CD4-positive, alpha-beta T cell treated with Interleukin-17A for 4 hours (primary cell): ENCODE measurements at regions not wholly inside any gene's neighbourhood (a gene's known extent, or its start where the extent isn't known, plus 50 kb on each side); places are given as distances from the start of the nearest gene placed in this dataset.
"Not testable (repeated sequence)": the region's sequence is repeated elsewhere in the genome, so short reads cannot be mapped to it uniquely, and the experiment has no call there.

Experiments
- DNase-seq: peaks from one replicate; pipeline ENCODE4 v3.0.0-alpha.2; 2020; ENCODE audit warnings: mixed read lengths

DNA sequence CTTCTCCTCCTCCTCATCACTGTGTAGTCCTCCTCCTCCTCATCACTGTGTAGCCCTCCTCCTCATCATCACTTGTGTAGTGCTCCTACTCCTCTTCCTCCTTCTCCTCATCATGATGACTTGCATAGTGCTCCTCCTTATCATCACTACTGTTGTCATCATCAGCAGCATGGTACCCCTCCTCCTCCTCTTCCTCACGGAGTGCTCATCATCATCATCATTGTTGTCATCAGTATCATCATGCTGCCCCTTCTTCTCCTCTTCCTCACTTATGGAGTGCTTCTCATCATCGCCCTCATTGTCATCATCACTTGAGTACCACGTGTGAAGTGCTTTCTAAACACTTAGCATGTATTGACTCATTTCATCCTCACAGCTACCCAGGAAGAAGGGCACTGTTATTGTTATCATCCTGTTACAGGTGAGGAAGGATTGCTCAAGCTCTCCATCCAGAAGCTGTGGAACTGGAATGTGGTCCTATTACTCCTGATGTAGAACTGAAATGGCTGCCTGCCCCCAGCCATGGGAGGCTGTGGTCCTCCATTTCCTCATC lies 122.8 kb upstream of the SHH start:
- no peak for DNase-seq

DNA sequence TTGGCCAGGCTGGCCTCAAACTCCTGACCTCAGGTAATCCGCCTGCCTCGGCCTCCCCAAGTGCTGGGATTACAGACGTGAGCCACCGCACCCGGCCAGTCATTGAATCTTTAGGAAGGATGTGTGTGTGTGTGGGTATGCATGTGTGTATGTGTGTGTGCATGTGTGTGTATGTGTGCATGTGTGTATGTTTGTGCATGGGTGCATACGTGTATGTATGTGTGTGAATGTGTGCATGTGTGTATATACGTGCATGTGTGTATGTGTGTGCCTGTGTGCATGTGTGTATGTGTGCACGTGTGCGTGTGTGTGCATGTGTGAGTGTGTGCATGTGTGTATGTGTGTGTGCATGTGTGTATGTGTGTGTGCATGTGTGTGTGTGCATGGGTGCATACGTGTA lies 120.1 kb upstream of the SHH start:
- DNase-seq, result not testable (repeated sequence)

DNA sequence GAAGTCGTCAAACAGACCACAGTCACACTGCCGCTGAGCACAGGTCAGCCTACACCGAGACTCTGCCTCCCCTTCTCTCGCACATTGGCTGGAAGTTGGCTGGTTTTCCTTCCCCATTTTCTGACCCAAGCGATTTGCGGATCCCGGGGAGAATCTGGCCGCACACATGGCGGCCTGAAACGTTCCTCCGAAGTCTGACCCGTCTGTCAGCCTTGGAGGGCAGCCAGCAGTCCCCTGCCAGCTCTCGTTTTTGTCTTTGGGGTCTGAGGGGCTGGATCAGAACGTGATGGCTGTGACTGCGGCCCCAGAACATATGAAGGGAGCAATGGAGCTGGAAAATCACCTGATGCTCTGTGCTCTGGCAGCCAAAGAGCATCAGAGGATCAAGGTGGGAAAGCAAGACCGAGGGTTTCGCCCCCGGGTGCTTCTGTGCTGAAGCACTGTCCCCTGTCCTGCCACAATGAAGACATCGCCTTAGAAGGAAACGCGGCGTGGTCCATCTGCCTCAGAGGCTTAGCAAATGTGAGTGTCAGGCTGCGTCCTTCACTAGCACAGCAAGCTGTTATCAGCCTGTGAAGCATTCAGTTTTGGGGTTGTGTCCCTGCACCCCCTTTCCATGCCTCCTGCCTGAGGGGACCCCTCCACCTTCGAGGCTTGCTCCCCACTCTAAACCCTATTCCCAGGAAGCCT lies 119.3 kb upstream of the SHH start:
- DNase-seq, result no peak

DNA sequence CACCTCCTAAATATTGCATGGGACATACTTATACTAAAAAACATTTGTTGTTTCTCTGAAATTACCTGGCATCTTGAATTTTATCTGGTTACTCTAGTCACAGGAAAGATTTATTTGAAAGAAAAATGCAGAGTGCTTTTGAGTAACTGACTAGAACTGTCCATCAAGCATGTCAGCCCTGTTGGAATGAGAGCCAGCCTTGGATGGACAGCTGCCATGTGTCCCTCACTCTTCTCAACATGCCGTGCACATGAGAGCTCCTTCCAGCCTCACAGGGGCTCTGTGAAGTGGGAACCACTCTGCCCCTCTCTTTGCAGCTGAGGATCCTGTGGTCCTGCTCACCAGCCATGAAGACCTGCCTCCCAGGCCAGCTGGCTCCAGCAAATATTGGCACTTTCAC lies 118.3 kb upstream of the SHH start:
- DNase-seq, result no peak

DNA sequence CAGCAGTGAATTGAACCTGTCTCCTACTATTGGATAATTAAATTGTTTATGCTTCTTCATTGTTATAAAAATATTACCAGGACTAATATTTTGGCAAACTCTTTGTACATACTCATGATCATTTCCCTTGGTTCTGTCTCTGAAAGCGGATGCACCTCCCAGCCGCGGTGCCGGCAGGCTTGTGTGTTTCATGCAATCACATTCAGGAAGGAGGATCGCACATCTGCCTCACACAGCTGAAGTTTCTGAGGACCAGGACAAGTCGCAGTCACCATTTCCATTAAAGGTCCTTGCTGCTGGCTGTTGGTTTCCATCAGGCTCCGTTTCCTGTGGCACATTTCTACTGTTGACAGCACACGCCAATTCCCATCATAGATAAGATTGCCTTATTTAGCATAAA lies 117.8 kb upstream of the SHH start:
- DNase-seq, result no peak

DNA sequence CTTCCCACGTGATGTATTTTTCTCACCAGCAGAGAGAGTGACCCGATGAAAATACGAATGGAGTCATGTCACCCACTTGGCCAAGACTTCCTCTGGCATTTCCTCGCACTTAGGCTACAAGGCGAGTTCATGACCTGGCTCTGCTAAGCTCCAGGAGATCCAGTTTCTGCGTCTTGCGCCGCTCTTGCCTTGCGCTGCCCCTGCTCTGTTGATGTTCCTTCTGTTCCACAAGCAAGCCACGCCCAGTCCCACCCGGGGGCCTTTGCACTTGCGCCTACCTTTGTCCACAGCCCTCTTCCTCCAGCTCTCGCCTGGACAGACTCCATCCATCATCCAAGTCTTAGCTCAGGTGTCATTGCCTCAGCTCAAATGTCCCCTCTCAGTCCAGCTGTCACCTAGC lies 116.3 kb upstream of the SHH start:
- DNase-seq, result no peak

DNA sequence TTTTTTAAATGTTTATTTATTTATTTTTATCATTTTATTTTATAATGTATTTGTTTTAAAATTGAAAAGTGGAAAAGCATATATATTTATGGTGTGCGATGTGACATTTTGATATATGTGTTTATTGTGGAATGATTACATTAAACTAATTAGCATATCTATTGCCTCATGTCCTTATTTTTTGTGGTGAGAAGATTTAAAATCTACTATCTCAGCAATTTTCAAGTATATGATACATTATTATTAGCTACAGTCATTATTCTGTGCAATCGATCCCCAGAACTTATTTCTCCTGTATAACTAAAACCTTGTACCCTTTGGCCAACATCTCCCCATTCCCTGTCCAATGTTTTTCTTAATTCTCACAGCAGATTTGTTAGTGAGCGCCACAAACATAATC lies 115.6 kb upstream of the SHH start:
- DNase-seq, result no peak

DNA sequence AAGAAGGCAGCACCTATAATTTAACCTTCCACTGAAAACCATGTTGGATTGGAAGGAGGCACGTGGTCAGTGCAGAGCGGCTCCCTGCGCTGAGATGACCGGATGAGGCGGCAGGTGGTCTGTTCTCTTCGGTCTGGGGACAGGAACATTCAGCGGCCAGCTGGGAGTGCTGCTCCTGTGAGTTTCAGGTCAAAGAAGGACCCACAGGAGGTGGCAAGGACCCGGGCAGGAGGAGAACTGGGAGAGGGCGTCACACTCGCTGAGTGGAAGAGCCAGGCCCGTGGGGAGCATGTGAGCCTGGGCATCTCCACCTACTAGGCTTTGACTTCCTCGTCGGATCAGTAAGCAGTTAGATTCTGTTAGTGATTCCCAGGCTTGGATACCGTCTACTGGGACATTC lies 113.4 kb upstream of the SHH start:
- DNase-seq, result no peak

DNA sequence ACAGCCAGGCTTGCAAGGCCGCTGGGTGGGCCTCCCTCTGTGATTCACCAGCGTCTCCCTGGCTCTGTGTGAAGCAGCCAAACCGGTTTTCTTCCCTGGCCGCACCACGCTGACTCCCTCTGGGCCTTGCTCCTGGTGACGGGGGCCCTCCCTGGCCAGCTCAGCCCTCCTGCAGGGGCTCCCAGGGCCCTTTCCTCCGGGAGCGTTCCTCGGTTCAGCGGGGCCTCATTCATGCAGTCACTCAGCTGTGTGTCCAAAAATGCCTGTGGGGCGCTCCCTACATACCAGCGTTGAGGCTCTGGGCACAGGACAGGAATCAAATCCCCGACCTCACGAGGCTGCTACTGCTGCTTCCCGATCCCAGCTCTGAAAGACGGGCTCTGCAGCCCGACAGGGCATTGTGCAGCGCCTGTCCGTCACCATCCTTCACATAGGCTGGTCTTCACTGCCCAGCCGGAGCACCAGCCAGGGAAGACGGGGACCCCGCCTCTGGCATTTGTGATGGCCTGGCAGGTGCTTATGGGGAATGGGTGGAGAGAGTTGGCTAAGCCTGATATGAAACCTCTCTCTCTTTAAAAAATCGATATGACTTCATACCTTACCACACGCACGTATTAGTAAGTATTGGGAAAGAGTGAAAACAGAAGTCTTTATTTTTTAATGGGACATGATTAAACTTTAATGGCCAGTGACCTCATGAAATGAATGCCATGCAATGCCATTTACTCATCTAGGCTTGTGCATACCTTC lies 110.0 kb upstream of the SHH start:
- no peak for DNase-seq

DNA sequence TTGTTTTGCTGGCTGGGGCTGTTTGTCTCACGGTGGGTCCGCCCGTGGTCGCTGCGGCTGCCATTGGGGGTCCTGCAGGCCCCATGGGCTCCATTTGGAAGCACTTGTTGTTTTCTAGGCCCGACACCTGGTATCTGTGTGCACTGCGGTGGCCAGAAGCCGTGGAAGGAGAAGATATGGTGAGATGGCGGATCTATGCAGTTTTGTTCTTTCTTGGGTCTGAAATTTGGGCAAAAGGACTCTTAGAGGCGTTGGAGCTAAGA lies 109.5 kb upstream of the SHH start:
- no peak for DNase-seq

DNA sequence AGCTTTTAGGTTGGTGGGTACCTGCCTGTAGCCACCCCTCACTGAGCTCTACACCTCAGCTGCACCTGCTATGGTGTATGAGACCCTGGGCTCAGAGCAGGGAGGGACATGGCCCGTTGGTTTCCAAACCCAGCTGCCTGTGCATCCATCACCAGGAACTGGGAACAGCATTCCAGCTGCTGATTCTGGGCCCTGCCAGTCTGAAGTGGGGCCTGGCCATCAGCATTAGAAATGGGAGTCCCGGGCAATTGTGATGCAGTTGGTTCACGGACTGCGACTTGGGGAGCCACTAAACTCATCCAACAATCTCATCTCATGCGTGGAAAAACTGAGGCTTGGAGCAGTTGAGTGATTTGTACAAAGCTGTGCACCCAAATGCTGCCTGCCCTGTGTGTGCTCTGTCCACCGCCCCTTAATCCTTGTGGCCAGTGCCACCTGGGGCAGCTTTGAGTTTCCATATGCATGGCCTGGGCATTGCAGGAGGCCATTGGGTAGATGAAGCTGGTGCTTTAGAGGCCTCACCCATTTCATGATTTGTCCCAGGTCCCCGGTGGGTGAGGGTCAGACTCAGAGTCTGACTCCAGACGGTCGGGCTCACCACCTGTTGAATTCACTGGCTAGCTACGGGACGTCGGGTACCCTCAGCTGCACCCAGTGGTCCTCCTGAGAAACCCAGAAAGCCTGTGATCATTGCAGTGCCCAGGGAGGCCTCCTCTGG lies 109.0 kb upstream of the SHH start:
- no peak for DNase-seq

DNA sequence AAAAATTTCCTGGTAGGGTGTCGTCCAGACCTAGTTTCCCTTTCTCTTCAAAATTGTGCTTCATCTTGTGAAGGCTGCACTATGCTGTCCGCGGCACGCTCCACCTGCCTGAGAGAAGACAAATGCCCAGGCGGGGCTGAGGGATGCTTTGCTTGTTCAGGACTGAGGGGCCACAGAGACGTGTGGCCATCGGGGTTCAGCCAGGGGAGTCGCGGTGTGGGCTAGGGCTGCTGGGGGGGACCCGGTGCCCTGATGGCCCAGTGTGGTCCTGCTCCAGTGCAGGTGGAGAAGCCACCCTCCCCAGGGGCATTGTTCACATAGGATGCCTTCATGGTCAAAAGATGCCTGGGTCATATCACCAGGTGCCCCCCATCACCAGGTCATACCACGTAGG lies 107.8 kb upstream of the SHH start:
- no peak for DNase-seq

DNA sequence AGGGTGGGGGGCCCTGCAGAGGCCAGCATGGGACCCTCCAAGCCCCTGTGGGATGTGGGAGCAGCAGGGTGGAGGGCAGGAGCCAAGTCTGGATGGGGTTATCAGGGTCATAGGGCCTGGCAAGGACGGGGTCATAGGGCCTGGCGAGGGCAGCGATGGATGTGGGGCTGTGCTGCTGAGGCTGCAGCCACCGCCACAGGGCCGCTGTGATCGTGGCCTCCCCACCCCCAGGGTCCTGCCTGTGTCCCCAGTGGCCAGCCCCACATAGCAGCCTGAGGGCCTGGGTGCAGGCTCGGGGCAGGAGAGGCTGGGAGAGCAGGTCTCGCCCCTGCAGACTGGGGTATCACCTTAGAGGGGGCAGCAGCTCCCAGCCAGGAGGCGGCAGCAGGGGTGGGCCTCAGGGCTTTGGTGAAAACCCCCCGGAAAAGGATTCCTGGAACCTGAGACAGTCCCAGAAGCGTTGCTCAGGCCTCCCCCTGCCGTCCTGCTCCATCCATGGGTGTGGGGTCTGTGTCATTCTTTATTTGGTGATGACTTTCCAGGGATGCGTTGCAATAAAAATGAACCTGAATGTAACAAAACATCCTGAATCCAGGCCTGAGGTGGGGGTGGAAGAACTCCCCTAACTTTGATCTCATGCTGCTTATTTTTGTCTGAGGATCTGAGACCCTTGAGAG lies 107.3 kb upstream of the SHH start:
- DNase-seq, result no peak

DNA sequence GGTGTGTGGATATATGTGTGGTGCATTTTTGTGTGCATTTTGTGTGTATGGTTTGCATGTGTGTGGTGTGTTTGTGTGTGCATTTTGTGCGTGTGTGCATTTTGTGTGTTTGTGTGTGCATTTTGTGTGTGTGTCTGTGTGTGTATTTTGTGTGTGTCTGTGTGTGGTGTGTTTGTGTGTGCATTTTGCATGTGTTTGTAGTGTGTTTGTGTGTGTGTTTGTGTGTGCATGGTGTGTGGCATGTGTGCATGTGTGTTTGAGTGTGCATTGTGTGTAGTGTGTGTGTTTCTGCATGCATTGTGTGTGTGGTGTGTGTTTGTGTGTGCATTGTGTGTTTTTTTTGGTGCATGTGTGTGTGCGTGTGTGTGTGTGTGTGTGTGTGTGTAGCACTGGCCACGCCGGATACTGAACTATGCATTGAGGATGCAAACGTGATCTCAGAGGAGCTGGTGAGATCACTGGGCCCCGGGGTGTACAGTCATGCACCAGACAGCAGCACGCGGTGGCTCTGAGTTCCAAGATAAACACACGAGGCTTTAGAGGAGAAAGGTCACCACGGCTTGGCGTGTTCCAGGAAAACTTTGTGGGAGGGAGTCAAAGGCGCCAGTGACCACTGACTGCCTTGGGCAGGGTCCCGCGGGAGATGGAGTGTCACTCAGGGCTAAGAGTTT lies 106.6 kb upstream of the SHH start:
- no peak for DNase-seq

DNA sequence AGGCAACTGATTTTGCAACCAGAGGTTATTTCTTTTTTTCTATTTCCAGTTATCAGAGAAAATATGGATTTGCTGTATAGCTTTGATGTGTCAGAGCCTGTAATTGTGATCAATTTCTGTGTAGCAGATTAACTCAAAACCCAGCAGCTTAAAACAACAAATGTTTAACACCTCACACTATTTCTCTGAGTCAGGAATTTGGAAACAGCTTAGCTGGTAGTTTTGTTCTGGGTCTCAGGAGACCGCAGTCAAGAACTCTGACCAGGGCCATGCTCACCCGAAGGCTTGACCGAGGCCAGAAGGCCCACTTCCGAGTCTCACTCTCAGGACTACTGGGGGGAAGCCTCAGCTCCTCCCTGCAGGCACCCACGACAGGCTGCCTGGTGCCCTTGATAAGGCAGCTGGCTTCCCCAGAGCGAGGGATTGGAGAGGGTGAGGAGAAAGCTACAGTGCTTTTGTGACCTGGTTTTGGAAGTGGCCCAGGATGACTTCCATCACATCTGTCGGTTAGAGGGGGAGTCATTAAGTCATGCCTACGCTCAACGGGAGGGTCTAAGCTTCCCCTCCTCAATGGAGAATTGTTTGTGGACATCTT lies 105.7 kb upstream of the SHH start:
- DNase-seq, result no peak

DNA sequence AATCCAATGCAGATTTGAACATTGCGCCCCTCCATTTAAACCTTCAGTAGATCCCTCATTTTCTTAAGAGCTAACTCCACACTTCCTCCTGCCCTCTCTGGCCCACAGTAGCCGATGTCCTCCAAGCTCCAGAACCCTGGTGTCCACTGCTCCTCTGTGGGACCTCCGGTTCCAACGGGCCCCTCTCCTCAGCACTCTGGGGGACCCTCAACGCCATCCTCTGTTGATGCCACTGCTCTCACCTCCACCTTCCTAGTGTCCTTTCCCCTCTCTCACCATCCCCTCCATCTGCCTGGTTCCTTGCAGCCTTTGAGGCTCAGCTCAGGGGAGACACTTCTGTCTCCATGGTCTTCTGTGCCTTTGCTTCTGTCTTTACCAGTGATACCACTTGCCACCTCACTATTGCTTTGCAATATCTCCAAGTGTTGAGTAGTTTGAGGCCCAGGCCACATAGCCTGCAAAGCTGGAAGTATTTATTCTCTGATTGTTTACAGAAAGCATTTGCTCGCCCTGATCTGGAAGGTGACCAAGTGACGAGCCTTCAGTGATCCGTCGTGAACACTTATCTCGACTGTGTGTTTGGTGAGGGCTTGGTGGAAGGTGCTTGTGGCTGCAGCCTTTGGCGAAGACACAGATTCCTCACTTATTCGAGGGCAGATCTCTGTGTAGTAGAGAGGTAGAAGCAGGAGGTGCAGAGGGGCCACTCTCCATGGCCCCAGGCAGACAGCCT lies 104.8 kb upstream of the SHH start:
- no peak for DNase-seq

DNA sequence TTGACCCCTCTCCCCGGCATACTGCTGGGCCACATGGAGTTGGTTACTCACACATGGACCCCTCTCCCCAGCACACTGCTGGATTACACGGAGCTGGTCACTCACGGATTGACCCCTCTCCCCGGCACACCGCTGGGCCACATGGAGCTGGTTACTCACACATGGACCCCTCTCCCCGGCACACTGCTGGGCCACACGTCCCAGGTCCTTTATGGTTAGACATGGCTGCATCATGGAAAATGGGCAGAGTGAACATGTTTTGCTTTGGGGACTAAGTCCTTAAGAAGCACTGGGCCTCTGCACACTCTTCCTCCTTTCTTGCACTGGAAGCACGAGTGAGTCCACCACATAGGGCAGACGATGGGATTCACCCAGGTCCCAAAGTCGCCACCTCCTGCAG lies 102.1 kb upstream of the SHH start:
- DNase-seq, result no peak

DNA sequence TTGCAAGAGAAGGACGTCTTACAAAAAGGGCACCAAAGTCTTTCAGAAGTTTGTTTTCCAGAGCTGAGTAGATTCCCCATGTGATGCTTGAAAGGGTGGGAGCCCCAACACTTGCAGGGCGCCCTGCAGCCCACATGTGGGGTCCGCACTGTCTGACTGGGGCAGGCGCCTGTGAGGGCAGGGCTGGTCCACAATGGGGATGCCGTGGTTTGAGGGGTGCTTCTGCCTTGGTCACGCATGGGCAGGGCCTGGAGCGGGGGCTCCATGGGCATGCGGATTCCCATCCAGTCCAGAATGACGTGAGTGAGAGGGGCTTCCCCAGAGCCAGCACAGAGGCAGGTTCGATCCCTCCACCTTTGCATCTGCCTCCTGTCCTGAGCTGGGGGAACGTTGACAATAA lies 101.5 kb upstream of the SHH start:
- no peak for DNase-seq

DNA sequence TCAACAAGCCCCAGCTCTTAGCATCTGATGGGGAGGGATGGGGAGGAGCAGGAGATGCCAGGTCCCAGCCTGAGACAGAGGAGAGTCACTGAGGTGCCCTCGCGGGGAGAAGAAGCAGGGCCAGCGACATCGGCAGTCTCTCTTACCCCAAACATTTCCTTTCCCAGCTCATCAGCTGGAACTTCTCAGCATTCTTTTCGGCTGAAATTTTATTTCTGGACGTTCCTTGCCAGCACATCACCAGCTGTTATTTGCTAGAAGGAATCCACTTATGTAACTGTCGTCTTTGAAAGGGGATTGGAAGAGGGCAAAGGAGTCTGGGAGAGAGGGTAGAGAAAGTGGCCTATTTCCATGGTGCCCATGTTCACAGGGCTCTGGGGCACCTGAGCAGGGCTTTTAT lies 101.0 kb upstream of the SHH start:
- no peak for DNase-seq

DNA sequence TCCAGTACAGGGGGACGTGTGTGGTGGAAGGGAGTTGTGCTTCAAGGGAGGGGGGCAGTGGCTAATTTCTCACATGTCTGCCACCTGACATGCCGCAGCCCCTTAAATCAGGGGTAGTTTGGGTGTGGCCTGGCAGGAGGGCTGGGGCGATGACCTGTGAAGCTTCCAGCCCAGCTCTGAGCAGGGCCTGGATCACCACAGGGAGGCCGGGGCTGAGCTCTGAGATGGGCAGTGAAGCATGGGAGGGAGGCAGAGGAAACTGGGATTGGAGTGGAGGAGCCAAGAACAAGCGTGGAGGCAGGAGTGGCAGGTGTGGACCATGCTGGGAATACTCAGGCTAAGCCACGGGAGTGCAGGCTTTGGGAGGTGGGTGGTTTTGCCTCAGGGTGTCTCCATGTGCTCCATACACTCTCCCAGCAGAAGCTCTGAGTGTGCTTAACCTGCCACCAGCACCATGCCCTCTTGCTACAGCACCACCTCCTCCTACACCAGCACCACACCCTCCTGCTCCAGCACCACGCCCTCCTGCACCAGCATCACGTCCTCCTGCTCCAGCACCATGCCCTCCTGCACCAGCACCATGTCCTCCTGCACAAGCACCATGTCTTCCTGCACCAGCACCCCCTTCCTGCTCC lies 99.3 kb upstream of the SHH start:
- DNase-seq, result no peak

DNA sequence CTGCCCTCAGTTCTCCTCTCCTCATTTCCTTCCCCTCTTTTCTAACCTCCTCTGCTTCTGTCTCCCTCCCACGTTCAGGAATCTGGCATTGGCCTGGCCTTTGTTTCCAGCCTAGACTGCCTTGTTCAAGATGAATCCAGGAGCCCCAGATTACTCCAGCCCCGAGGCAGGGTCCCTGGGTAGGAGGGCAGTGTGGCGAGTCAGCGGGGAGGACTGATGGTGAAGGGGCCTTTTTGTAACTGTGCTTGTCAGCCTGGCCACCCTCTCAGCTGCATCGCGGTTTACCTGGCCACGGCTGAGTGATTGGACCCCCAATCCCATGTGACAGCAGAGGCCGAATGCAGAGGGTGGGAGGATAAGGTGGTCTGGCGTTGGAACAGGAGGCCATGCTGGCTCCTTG lies 96.1 kb upstream of the SHH start:
- no peak for DNase-seq
